ENCODE measurements at regions not wholly inside any gene's neighbourhood (a gene's known extent, or its start where the extent isn't known, plus 50 kb on each side); places are given as distances from the start of the nearest gene placed in this dataset.

GRCh38 chr7:68247126-68247525 is 1250.5 kb downstream of the TYW1 start:
- WGBS, 2 experiments (ENCODE audit: extremely low coverage in 2 of 2, insufficient read length in 1 of 2) = no CpG with 5 or more reads among the region's 7 CpGs
- CTCF ChIA-PET = no interaction called here
- H2AK5ac ChIP-seq (ENCODE audit: low read depth, low read length) = no peak overlapping the region

More at GRCh38 chr7:68247126-68247525, 1250.5 kb downstream of the TYW1 start:
- Histone ChIP-seq H3K36me3 (ENCODE audit: control insufficient read depth, insufficient read depth, low read length) (no peaks in the 10 kb centered on the region), H3K9me1 (ENCODE audit: insufficient read depth, low read length) (no peaks in the 10 kb centered on the region), H3K56ac (ENCODE audit: extremely low read depth, insufficient read depth, low read length) (no peak overlapping the region), H3K79me1 (ENCODE audit: low read depth in 1 of 2, low read length in 2 of 2) (no peaks in the 10 kb centered on the region), H2BK5ac (ENCODE audit: low read depth, low read length, poor library complexity, severe bottlenecking) (no peak overlapping the region), H3K27me3 (ENCODE audit: control insufficient read depth, insufficient read depth, low read length) (no peaks in the 10 kb centered on the region), H3K18ac (ENCODE audit: low read depth, low read length) (no peak overlapping the region), H3K9me3 (ENCODE audit: control insufficient read depth, insufficient read depth, low read length) (peaks cover 13% of the 10 kb centered on the region; the same call in 1 of the 2 replicates), H2AFZ (replicated peaks; ENCODE audit: low read length, poor library complexity) (no peak overlapping the region), H3K14ac (replicated peaks; ENCODE audit: low read depth, low read length) (no peak overlapping the region), H2BK20ac (ENCODE audit: low read depth, low read length) (no peak overlapping the region), H3K4me3 (ENCODE audit: insufficient read depth, low read depth, low read length) (no peak overlapping the region), H3K4me1 (ENCODE audit: control insufficient read depth, insufficient read depth, low read length) (no peaks in the 10 kb centered on the region), H3K9ac (ENCODE audit: low read depth, low read length) (no peak overlapping the region), H2AK9ac (replicated peaks; ENCODE audit: low read depth, low read length, poor library complexity) (no peak overlapping the region), H3K4me2 (ENCODE audit: low read depth, low read length) (no peak overlapping the region), H4K8ac (ENCODE audit: low read depth in 2 of 2, low read length in 2 of 2) (no peak overlapping the region), H4K20me1 (ENCODE audit: insufficient read depth, low read length) (no peaks in the 10 kb centered on the region), H4K5ac (ENCODE audit: low read depth, low read length) (no peak overlapping the region), H3K27ac (ENCODE audit: insufficient read depth, low read length) (no peak overlapping the region), H2BK15ac (ENCODE audit: low read depth, low read length) (no peak overlapping the region), H4K91ac (ENCODE audit: insufficient read depth, low read depth, low read length) (no peak overlapping the region), H3K4ac (ENCODE audit: low read depth, low read length) (no peak overlapping the region), H3K23ac (ENCODE audit: low read depth, low read length) (no peak overlapping the region), H2BK120ac (ENCODE audit: low read depth, low read length) (no peak overlapping the region)
- dilution Hi-C loops (cut with HindIII; ENCODE audit: low sequenced_read_pairs, unreplicated experiment) = no loop called here
- BruUV-seq (replicated peaks) = no TSS peak
- POLR2A ChIA-PET (ENCODE audit: unreplicated experiment) = no interaction called here
- ATAC-seq (ENCODE audit: low read depth) (no peak), DNase-seq (no peak)
- intact Hi-C loops (cut with micrococcal nuclease) = no loop called here
- in situ Hi-C loops (cut with MboI; ENCODE audit: low sequenced_read_pairs) = no loop called here
- TF ChIP-seq NFE2L2 (IDR thresholded peaks at IDR 0.05; ENCODE audit: low read depth, low read length) = no peak
- TF ChIP-seq ELK1 (IDR thresholded peaks at IDR 0.05; ENCODE audit: borderline replicate concordance, low read depth, low read length) = no peak

Data from IMR-90 (cell line).